Neural crest cell (in vitro differentiated cells): ENCODE measurements at regions not wholly inside any gene's neighbourhood (a gene's known extent, or its start where the extent isn't known, plus 50 kb on each side); places are given as distances from the start of the nearest gene placed in this dataset.
A peak's percentile ranks its signal among the peaks of the same experiment; 100 is the strongest.
"Not testable (repeated sequence)": the region's sequence is repeated elsewhere in the genome, so short reads cannot be mapped to it uniquely, and the experiment has no call there.

Experiments
- DNase-seq: peaks from one replicate; pipeline ENCODE4 v3.0.0; 2021; ENCODE audit warnings: low read depth, mixed read lengths, low spot score
- H3K27ac Mint-ChIP-seq: one replicate; pipeline ENCODE4 v1.8.0; 2021; ENCODE audit warnings: mild to moderate bottlenecking, mixed read lengths; ENCODE audit not compliant: unreplicated experiment
- H3K27me3 Mint-ChIP-seq: 2 replicates; pipeline ENCODE4 v1.8.0; 2021; ENCODE audit warnings: low read depth, mild to moderate bottlenecking, mixed read lengths
- H3K36me3 Mint-ChIP-seq: 2 replicates; pipeline ENCODE4 v1.8.0; 2021; ENCODE audit warnings: low read depth, mild to moderate bottlenecking, mixed read lengths
- H3K4me1 Mint-ChIP-seq: 2 replicates; pipeline ENCODE4 v1.8.0; 2021; ENCODE audit warnings: mixed read lengths
- H3K4me3 Mint-ChIP-seq: one replicate; pipeline ENCODE4 v1.8.0; 2021; ENCODE audit warnings: mild to moderate bottlenecking, mixed read lengths
- H3K9me3 Mint-ChIP-seq: 2 replicates; pipeline ENCODE4 v1.8.0; 2021; ENCODE audit warnings: mixed read lengths
- CTCF ChIP-seq: fragments of 200-600 bp; sonication (generic); conservative IDR thresholded peaks from 2 replicates; pipeline ENCODE4 v1.5.0; 2021; ENCODE audit warnings: antibody characterized with exemption, mild to moderate bottlenecking

DNA sequence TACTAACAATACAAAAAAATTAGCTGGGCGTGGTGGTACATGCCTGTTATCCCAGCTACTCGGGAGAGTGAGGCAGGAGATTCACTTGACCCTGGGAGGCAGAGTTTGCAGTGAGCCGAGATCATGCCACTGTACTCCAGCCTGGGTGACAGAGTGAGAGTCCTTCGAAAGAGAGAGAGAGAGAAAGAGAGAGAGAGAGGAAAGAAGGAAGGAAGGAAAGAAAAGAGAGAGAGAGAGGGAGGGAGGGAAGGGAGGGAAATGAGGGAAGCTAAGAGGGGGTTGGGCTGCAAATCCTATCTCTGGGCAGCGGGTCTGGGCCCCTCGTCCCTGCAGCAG, 59.9 kb upstream of the TFRC start:
- TF ChIP-seq CTCF, result no peak
- Mint-ChIP-seq H3K9me3 (no peaks in the 10 kb centered on the region), H3K36me3 (no peaks in the 10 kb centered on the region), H3K4me3 (no peak overlapping the region), H3K27me3 (no peaks in the 10 kb centered on the region), H3K27ac (no peak overlapping the region), H3K4me1 (peaks cover 21% of the 10 kb centered on the region)
- DNase-seq, result no peak

DNA sequence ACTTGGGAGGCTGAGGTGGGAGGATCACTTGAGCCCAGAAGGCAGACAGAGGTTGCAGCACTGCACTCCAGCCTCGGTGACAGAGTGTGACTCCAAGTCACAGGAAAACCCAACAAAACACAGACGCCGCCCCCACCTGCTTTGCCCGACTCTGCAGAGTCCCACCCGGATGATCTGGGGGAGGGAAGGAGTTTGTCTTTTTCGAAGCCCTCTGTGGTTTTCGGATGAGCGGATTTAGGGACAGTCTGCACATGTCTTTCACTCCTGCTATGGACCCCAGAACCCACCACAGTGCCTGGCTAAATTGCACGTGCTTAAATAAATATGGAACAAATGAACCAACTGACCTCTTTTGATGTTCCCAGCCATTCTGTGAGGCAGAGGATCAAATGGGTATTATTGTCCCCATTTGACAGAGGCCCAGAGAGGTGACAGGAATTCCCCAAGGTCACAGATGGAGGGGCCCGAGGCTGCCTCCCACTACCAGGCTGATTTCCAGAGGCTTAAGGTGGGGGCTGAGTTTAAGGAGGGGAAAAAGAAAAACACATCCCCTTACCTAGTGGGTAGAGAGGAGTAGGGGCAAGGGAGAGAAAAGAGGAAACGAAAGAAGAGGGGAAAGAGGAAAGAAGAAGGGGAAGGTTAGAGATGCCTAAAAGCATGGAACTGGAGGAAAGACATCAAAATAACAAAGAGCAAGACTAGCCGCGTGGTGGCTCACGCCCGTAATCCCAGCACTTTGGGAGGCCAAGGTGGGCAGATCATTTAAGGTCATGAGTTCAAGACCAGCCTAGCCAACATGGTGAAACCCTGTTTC, 59.4 kb upstream of the TFRC start:
- no peak for DNase-seq
- Mint-ChIP-seq H3K9me3 (no peaks in the 10 kb centered on the region), H3K4me1 (peaks cover 21% of the 10 kb centered on the region), H3K36me3 (no peaks in the 10 kb centered on the region), H3K27me3 (no peaks in the 10 kb centered on the region), H3K4me3 (no peak overlapping the region), H3K27ac (peak overlapping the region; percentile 12)
- no peak for TF ChIP-seq CTCF

- TF ChIP-seq CTCF, result no peak
- Mint-ChIP-seq H3K9me3 (no peaks in the 10 kb centered on the region), H3K4me3 (no peak overlapping the region), H3K36me3 (no peaks in the 10 kb centered on the region), H3K27ac (no peak overlapping the region), H3K27me3 (no peaks in the 10 kb centered on the region), H3K4me1 (peaks cover 21% of the 10 kb centered on the region)
- no peak for DNase-seq
These were observed 58.3 kb upstream of the TFRC start for GRCh38 chr3:196140224-196140623.

DNA sequence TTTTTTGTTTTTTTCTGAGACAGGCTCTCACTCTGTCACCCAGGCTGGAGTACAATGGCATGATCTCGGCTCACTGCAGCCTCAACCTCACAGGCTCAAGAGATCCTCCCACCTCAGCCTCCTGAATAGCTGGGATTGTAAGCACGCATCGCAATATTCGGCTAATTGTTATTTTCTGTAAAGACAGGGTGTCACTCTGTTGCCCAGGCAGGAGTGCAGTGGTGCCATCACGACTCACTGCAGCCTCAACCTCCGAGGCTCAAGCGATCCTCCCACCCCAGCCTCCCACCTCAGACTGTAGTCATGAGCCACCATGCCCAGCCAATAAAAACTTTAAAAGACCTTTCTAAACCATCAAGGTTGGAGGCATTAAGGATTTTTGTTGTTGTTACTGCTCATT, 57.4 kb upstream of the TFRC start:
- TF ChIP-seq CTCF, result no peak
- H3K4me3 Mint-ChIP-seq, result no peak overlapping the region

GRCh38 chr3:196138482-196139254, 56.8 kb upstream of the TFRC start:
- H3K27ac Mint-ChIP-seq, result no peak overlapping the region
- TF ChIP-seq CTCF, result no peak
- H3K9me3 Mint-ChIP-seq, result no peaks in the 10 kb centered on the region
- no peaks in the 10 kb centered on the region for H3K36me3 Mint-ChIP-seq
- H3K4me1 Mint-ChIP-seq, result peaks cover 16% of the 10 kb centered on the region
- no peaks in the 10 kb centered on the region for H3K27me3 Mint-ChIP-seq
- DNase-seq, result no peak
- H3K4me3 Mint-ChIP-seq, result no peak overlapping the region

More for the DNA sequence above, 57.4 kb upstream of the TFRC start:
- Mint-ChIP-seq H3K9me3 (no peaks in the 10 kb centered on the region), H3K4me1 (peaks cover 18% of the 10 kb centered on the region), H3K27me3 (no peaks in the 10 kb centered on the region), H3K36me3 (no peaks in the 10 kb centered on the region), H3K27ac (no peak overlapping the region)
- no peak for DNase-seq

GRCh38 chr3:196136640-196136989, 54.7 kb upstream of the TFRC start:
- DNase-seq, H3K27ac Mint-ChIP-seq, H3K4me1 Mint-ChIP-seq, H3K36me3 Mint-ChIP-seq, H3K9me3 Mint-ChIP-seq, H3K27me3 Mint-ChIP-seq, H3K4me3 Mint-ChIP-seq: not testable (repeated sequence)
